ENCODE measurements at regions not wholly inside any gene's neighbourhood (a gene's known extent, or its start where the extent isn't known, plus 50 kb on each side); places are given as distances from the start of the nearest gene placed in this dataset.

GRCh38 chr20:11329271-11329670 lies 588.4 kb upstream of the BTBD3 start:
- H3K4me2 ChIP-seq (ENCODE audit: low read length), result no peak overlapping the region
- no peaks in the 10 kb centered on the region for H4K20me1 ChIP-seq (ENCODE audit: insufficient read depth, low read length)
- TF ChIP-seq EZH2phosphoT487 (IDR thresholded peaks at IDR 0.05; ENCODE audit: low read depth) (no peak), CTCF (IDR thresholded peaks at IDR 0.05; ENCODE audit: low read depth, low read length) (no peak)
- H3K9me3 ChIP-seq (ENCODE audit: insufficient read depth, low read length), result no peaks in the 10 kb centered on the region
- no peaks in the 10 kb centered on the region for H3K79me2 ChIP-seq (ENCODE audit: low read length)
- H3K36me3 ChIP-seq (replicated peaks; ENCODE audit: low read depth, low read length), result no peaks in the 10 kb centered on the region
- peaks cover 7% of the 10 kb centered on the region; the same call in 1 of the 2 replicates for H3K27me3 ChIP-seq (ENCODE audit: low read depth, low read length)
- no peak overlapping the region for H3K9ac ChIP-seq (ENCODE audit: low read length)
- H3K4me3 ChIP-seq (ENCODE audit: low read length), result no peak overlapping the region
- H3K27ac ChIP-seq (ENCODE audit: low read length), result no peak overlapping the region
- no peaks in the 10 kb centered on the region for H3K4me1 ChIP-seq (ENCODE audit: low read length)
- no peak overlapping the region for H2AFZ ChIP-seq (ENCODE audit: low read depth, low read length)

DNA sequence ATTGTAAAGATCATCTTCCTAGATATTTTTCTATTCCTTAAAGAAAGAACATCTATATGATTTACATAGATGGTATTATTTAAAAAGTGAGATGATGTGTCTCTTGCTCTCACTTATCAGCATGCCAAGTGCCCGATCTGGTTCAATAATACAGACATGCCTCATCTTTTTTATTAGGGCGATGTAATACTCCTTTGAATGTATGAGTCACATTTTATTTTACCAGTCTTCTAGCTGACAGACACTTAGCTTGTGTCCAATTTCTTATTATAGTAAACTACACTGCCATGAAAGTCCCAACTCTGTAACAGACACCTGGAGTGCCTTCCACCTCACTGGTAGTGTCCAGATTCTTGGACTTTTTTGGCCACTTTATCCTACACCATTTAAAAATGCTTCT lies 586.6 kb upstream of the BTBD3 start:
- H3K27me3 ChIP-seq (ENCODE audit: low read depth, low read length), result peaks cover 7% of the 10 kb centered on the region; the same call in 1 of the 2 replicates
- no peak overlapping the region for H3K4me3 ChIP-seq (ENCODE audit: low read length)
- no peaks in the 10 kb centered on the region for H3K79me2 ChIP-seq (ENCODE audit: low read length)
- H3K9ac ChIP-seq (ENCODE audit: low read length), result no peak overlapping the region
- H3K4me1 ChIP-seq (ENCODE audit: low read length), result no peaks in the 10 kb centered on the region
- no peak for TF ChIP-seq CTCF (IDR thresholded peaks at IDR 0.05; ENCODE audit: low read depth, low read length)
- no peak for TF ChIP-seq EZH2phosphoT487 (IDR thresholded peaks at IDR 0.05; ENCODE audit: low read depth)
- no peak overlapping the region for H3K4me2 ChIP-seq (ENCODE audit: low read length)
- H4K20me1 ChIP-seq (ENCODE audit: insufficient read depth, low read length), result no peaks in the 10 kb centered on the region
- H3K36me3 ChIP-seq (replicated peaks; ENCODE audit: low read depth, low read length), result no peaks in the 10 kb centered on the region
- no peak overlapping the region for H2AFZ ChIP-seq (ENCODE audit: low read depth, low read length)
- no peak overlapping the region for H3K27ac ChIP-seq (ENCODE audit: low read length)
- H3K9me3 ChIP-seq (ENCODE audit: insufficient read depth, low read length), result no peaks in the 10 kb centered on the region

- no peak overlapping the region for H2AFZ ChIP-seq (ENCODE audit: low read depth, low read length)
- no peaks in the 10 kb centered on the region for H3K79me2 ChIP-seq (ENCODE audit: low read length)
- no peak overlapping the region for H3K9ac ChIP-seq (ENCODE audit: low read length)
- no peaks in the 10 kb centered on the region for H4K20me1 ChIP-seq (ENCODE audit: insufficient read depth, low read length)
- H3K9me3 ChIP-seq (ENCODE audit: insufficient read depth, low read length), result no peaks in the 10 kb centered on the region
- H3K4me2 ChIP-seq (ENCODE audit: low read length), result no peak overlapping the region
- H3K36me3 ChIP-seq (replicated peaks; ENCODE audit: low read depth, low read length), result no peaks in the 10 kb centered on the region
- no peaks in the 10 kb centered on the region for H3K4me1 ChIP-seq (ENCODE audit: low read length)
- H3K27ac ChIP-seq (ENCODE audit: low read length), result no peak overlapping the region
- no peak for TF ChIP-seq EZH2phosphoT487 (IDR thresholded peaks at IDR 0.05; ENCODE audit: low read depth)
- TF ChIP-seq CTCF (IDR thresholded peaks at IDR 0.05; ENCODE audit: low read depth, low read length), result no peak
- H3K4me3 ChIP-seq (ENCODE audit: low read length), result no peak overlapping the region
- H3K27me3 ChIP-seq (ENCODE audit: low read depth, low read length), result peaks cover 7% of the 10 kb centered on the region; the same call in 1 of the 2 replicates
These were observed 585.3 kb upstream of the BTBD3 start for GRCh38 chr20:11332381-11332780.

DNA sequence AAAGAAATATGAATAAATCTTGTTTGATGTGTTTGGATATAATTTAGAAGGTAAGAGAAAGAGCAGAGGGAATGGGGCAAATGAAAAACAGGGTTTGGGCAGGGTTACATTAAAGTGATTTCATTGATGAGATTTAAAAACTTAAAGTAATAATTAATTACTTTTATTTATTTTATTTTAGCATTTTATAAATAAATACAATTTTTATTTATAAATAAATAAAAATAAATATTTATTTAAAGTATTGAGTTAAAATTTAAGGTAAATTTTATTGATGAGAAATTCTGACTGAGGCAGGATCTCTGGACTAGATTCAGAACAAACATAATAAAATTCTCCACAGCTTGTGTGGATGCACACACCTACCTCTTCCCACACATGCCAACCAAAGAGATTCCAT lies 584.1 kb upstream of the BTBD3 start:
- no peak overlapping the region for H3K27ac ChIP-seq (ENCODE audit: low read length)
- TF ChIP-seq EZH2phosphoT487 (IDR thresholded peaks at IDR 0.05; ENCODE audit: low read depth) (no peak), CTCF (IDR thresholded peaks at IDR 0.05; ENCODE audit: low read depth, low read length) (no peak)
- H3K36me3 ChIP-seq (replicated peaks; ENCODE audit: low read depth, low read length), result no peaks in the 10 kb centered on the region
- H4K20me1 ChIP-seq (ENCODE audit: insufficient read depth, low read length), result no peaks in the 10 kb centered on the region
- H3K4me1 ChIP-seq (ENCODE audit: low read length), result no peaks in the 10 kb centered on the region
- peaks cover 5% of the 10 kb centered on the region; the same call in 1 of the 2 replicates for H3K27me3 ChIP-seq (ENCODE audit: low read depth, low read length)
- H3K9me3 ChIP-seq (ENCODE audit: insufficient read depth, low read length), result no peaks in the 10 kb centered on the region
- no peak overlapping the region for H2AFZ ChIP-seq (ENCODE audit: low read depth, low read length)
- H3K79me2 ChIP-seq (ENCODE audit: low read length), result no peaks in the 10 kb centered on the region
- no peak overlapping the region for H3K4me3 ChIP-seq (ENCODE audit: low read length)
- H3K9ac ChIP-seq (ENCODE audit: low read length), result no peak overlapping the region
- H3K4me2 ChIP-seq (ENCODE audit: low read length), result no peak overlapping the region

Measured in OCI-LY3 (cell line).